Lung (tissue), 11 donors: ENCODE measurements at regions not wholly inside any gene's neighbourhood (a gene's known extent, or its start where the extent isn't known, plus 50 kb on each side); places are given as distances from the start of the nearest gene placed in this dataset.

Experiments
- ATAC-seq: fragments of 200-7000 bp; cut with Tn5 transposase; one replicate; pipeline ENCODE4 v1.9.1; 2020; ENCODE audit warnings: moderate number of reproducible peaks; ENCODE audit not compliant: insufficient read depth, low FRiP score
- DNase-seq, 3 donors: peaks; one replicate each; pipeline ENCODE4 v3.0.0-alpha.2; 2013 to 2017
- H3K27ac ChIP-seq, 2 donors: one replicate each; pipeline ENCODE4 v1.5.1; 2013; ENCODE audit warnings: mild to moderate bottlenecking in 2 of 2, moderate library complexity in 2 of 2, control low read depth in 1 of 2, inconsistent platforms in 1 of 2, low read depth in 1 of 2, low read length in 1 of 2
- H3K27me3 ChIP-seq, 3 donors: one replicate each; pipeline ENCODE4 v1.5.1; 2013; ENCODE audit warnings: low read length in 2 of 3; ENCODE audit not compliant: control insufficient read depth in 3 of 3, insufficient read depth in 3 of 3
- H3K36me3 ChIP-seq, 4 donors: one replicate each; pipeline ENCODE4 v1.5.1; 2013; ENCODE audit warnings: low read length in 4 of 4, mild to moderate bottlenecking in 1 of 4, moderate library complexity in 1 of 4; ENCODE audit not compliant: control insufficient read depth in 4 of 4, insufficient read depth in 4 of 4
- H3K4me1 ChIP-seq, 5 donors: one replicate each; pipeline ENCODE4 v1.5.1; 2013; ENCODE audit warnings: low read length in 5 of 5, mild to moderate bottlenecking in 2 of 5, moderate library complexity in 1 of 5; ENCODE audit not compliant: control insufficient read depth in 5 of 5, insufficient read depth in 5 of 5
- H3K4me3 ChIP-seq: one replicate; pipeline ENCODE4 v1.5.1; 2013; ENCODE audit warnings: mild to moderate bottlenecking, control low read depth, moderate library complexity
- H3K9ac ChIP-seq, 2 donors: one replicate each; pipeline ENCODE4 v1.5.1; 2013; ENCODE audit warnings: low read length in 2 of 2, control low read depth in 1 of 2; ENCODE audit not compliant: insufficient read depth in 1 of 2
- H3K9me3 ChIP-seq, 4 donors: one replicate each; pipeline ENCODE4 v1.5.1; 2013; ENCODE audit warnings: low read length in 3 of 4, mild to moderate bottlenecking in 1 of 4, moderate library complexity in 1 of 4; ENCODE audit not compliant: control insufficient read depth in 4 of 4, insufficient read depth in 3 of 4
- CTCF ChIP-seq: IDR thresholded peaks from 2 replicates; pipeline ENCODE4 v1.5.1; 2012; ENCODE audit warnings: mild to moderate bottlenecking; ENCODE audit errors: control extremely low read depth, extremely low read depth
- WGBS, 2 donors: extraction: QIAGEN DNeasy Blood & Tissue Kit; methylation state at CpG; one replicate each; pipeline ENCODE4 v1.1.7; 2013; 5-methylcytosine and 5-hydroxymethylcytosine counted together
- donor health status: control.
- donor health status: control.
- donor health status: Bipolar disorder and iron deficiency.
- donor health status: healthy.
- donor health status: DM: yes; HTN: yes; CAD: no.

GRCh38 chr5:56532466-56532865, 282.9 kb upstream of the MAP3K1 start:
- H3K27ac ChIP-seq: no peak overlapping the region
- no peak for TF ChIP-seq CTCF
- H3K4me1 ChIP-seq: peaks cover 0 to 8% (median 0%) of the 10 kb centered on the region in 5 donors
- DNase-seq (peak; percentile 30 to 72 (median 63)), ATAC-seq (no peak)
- no peak overlapping the region for H3K9ac ChIP-seq
- 38 to 48% methylated on average over 3 of the region's 3 CpGs for WGBS, 2 donors
- H3K27me3 ChIP-seq: no peaks in the 10 kb centered on the region
- H3K4me3 ChIP-seq: no peak overlapping the region
- no peaks in the 10 kb centered on the region for H3K9me3 ChIP-seq
- no peaks in the 10 kb centered on the region for H3K36me3 ChIP-seq

DNA sequence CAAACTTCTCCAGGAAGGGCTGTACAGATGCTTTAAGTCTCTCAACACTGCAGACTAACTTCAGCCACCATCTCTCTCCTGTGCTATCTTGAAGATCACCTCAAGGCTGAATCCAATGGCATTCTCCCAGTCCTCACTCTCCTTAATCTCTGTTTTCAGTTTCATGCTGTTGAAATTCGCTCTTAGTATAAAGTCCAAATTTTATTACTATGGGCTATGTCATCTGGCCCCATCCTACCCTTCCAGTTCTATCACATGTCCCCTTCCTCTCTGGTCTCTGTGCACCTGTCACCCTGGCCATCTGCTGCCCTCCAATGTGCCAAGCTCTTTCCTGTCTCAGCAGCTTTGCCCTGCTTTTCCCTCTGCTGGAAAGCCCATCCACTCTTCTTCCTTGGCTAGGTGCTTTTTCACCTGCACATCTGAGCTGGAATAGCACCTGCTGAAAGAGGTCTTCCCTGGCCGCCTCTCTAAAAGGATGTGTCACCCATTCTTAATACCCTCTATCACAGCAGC, 284.7 kb upstream of the MAP3K1 start:
- no peaks in the 10 kb centered on the region for H3K9me3 ChIP-seq
- ATAC-seq (no peak), DNase-seq (no peak)
- WGBS, 2 donors: 93 to 98% methylated on average over 2 of the region's 2 CpGs
- no peak for TF ChIP-seq CTCF
- no peaks in the 10 kb centered on the region for H3K27me3 ChIP-seq
- no peak overlapping the region for H3K9ac ChIP-seq
- H3K4me3 ChIP-seq: no peak overlapping the region
- H3K4me1 ChIP-seq: peaks cover 0 to 8% (median 0%) of the 10 kb centered on the region in 5 donors
- H3K36me3 ChIP-seq: no peaks in the 10 kb centered on the region
- H3K27ac ChIP-seq: no peak overlapping the region

DNA sequence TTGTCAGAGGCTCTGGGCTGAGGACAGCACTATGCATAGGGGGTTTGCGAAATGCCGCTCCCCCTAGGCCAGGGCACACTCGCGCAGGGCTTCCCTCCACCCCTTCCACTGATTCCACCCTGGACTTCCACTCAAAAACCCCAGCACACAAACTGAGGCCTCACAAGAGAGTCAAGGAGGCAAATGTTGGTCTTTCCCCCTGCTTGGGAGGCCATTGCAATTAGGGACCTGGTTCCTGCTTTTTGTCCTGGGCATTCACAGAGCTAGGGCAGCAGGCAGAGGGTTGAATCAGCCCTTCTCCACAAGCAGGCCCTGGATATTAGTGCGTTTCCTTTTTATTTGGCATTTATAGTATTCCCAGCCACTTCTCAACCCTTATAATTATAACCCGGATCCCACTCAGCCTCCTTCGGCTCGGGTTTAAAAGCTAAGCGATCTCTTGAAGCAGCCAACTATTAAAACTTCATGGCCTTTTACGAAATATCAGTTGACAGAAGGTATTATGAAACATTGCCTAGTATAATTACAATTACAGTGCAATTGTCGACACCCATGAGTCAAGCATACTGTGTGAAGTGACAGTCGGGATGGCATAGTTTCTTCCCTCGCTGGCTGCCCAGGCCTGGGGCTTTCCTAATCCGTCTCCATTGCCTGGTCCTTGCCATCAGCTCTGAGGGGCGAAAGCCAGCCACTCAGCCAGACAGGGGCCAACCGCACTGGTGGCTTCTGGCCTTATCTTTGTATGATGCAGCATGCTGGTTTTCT, 285.5 kb upstream of the MAP3K1 start:
- Histone ChIP-seq H3K4me3 (no peak overlapping the region), H3K27me3 (no peaks in the 10 kb centered on the region), H3K36me3 (no peaks in the 10 kb centered on the region), H3K9me3 (no peaks in the 10 kb centered on the region), H3K27ac (no peak overlapping the region), H3K9ac (no peak overlapping the region), H3K4me1 (peaks cover 0 to 8% (median 0%) of the 10 kb centered on the region in 5 donors)
- 60 to 70% methylated on average over 16 of the region's 16 CpGs for WGBS, 2 donors
- ATAC-seq (no peak), DNase-seq (no peak)
- no peak for TF ChIP-seq CTCF
